HCT116 (cell line): ENCODE measurements at regions not wholly inside any gene's neighbourhood (a gene's known extent, or its start where the extent isn't known, plus 50 kb on each side); places are given as distances from the start of the nearest gene placed in this dataset.

Experiments
- ATAC-seq: fragments of 200-7000 bp; cut with Tn5 transposase; 2 replicates; pipeline ENCODE4 v1.9.1; 2020; ENCODE audit warnings: mild to moderate bottlenecking, moderate library complexity
- BruUV-seq: library from RNA; stranded (reverse); fragments of 400-500 nt; replicated peaks from 2 replicates; lab custom pipeline; 2021; lab: Mats Ljungman, UMichigan
- CTCF ChIA-PET: fragments of 300-600 bp; sonication (Branson Sonifier 250); formaldehyde crosslinking; loops from one replicate; lab custom pipeline; 2021; ENCODE audit warnings: antibody characterized with exemption; lab: Charles Lee
- POLR2A ChIA-PET: fragments of 300-600, 350-600 bp; sonication (Branson Sonifier 250); formaldehyde crosslinking; loops from one replicate; lab custom pipeline; 2021; ENCODE audit warnings: antibody characterized with exemption; lab: Charles Lee
- RAD21 ChIA-PET, 2 experiments: fragments of 300-600 bp; sonication (Branson Sonifier 250); formaldehyde crosslinking; loops; one replicate each; lab custom pipeline; 2023; ENCODE audit warnings: low total read pairs in 2 of 2; ENCODE audit not compliant: uncharacterized antibody in 2 of 2, unreplicated experiment in 2 of 2, low non-redundant PET in 1 of 2; lab: Charles Lee
- DNase-seq: peaks from one replicate; pipeline ENCODE4 v3.0.0-alpha.2; 2010; ENCODE audit warnings: low read depth, low spot score
- H2AFZ ChIP-seq: fragments of 200-600 bp; shearing (Covaris generic), sonication (generic); 2 replicates; pipeline ENCODE4 v1.6.1; 2017; ENCODE audit warnings: low read depth, mixed run types, mixed read lengths, antibody characterized with exemption, low read length; ENCODE audit not compliant: poor library complexity, severe bottlenecking
- H3K27ac ChIP-seq: 2 replicates; pipeline ENCODE4 v1.5.1; 2012; ENCODE audit warnings: low read depth, low read length
- H3K27me3 ChIP-seq: fragments of 200-600 bp; sonication (generic); 2 replicates; pipeline ENCODE4 v1.6.1; 2016; ENCODE audit warnings: mixed run types, low read length, mixed read lengths; ENCODE audit not compliant: insufficient read depth
- H3K36me3 ChIP-seq, 2 experiments: fragments of 200-500 bp in 1 of 2; fragments of 200-600 bp in 1 of 2; sonication (Bioruptor generic) in 1 of 2; sonication (generic) in 1 of 2; 2 replicates each; pipeline versions ENCODE4 v1.5.1 to v1.6.1; 2014 to 2016; ENCODE audit warnings: low read length in 2 of 2, inconsistent platforms in 1 of 2, mixed read lengths in 1 of 2, mixed run types in 1 of 2; ENCODE audit not compliant: insufficient read depth in 2 of 2, control insufficient read depth in 1 of 2
- H3K4me1 ChIP-seq, 2 experiments: fragments of 200-600 bp in 1 of 2; sonication (generic) in 1 of 2; 2 replicates each; pipeline versions ENCODE4 v1.5.1 to v1.6.1; 2012 to 2017; ENCODE audit warnings: low read length in 2 of 2, inconsistent platforms in 1 of 2, mild to moderate bottlenecking in 1 of 2, mixed read lengths in 1 of 2, mixed run types in 1 of 2, moderate library complexity in 1 of 2; ENCODE audit not compliant: insufficient read depth in 2 of 2, control insufficient read depth in 1 of 2
- H3K4me2 ChIP-seq: fragments of 200-600 bp; sonication (generic); 2 replicates; pipeline ENCODE4 v1.6.1; 2017; ENCODE audit warnings: mixed run types, low read length, mixed read lengths
- H3K4me3 ChIP-seq, 2 experiments: fragments of 200-600 bp in 1 of 2; sonication (generic) in 1 of 2; replicated peaks in 1 of 2; 2 replicates each; pipeline ENCODE4 v1.5.1; 2011 to 2016; ENCODE audit warnings: low read length in 2 of 2, control low read depth in 1 of 2, low read depth in 1 of 2, mild to moderate bottlenecking in 1 of 2, mixed read lengths in 1 of 2, mixed run types in 1 of 2
- H3K79me2 ChIP-seq: fragments of 200-600 bp; sonication (generic); 2 replicates; pipeline ENCODE4 v1.6.1; 2017; ENCODE audit warnings: mild to moderate bottlenecking, mixed run types, low read length, moderate library complexity, mixed read lengths; ENCODE audit not compliant: insufficient read depth
- H3K9ac ChIP-seq: fragments of 200-600 bp; sonication (generic); 2 replicates; pipeline ENCODE4 v1.6.1; 2016; ENCODE audit warnings: low read length, mixed read lengths
- H3K9me2 ChIP-seq: fragments of 200-600 bp; sonication (generic), shearing (Covaris generic); 2 replicates; pipeline ENCODE4 v1.6.1; 2017; ENCODE audit warnings: mixed run types, mild to moderate bottlenecking, moderate library complexity; ENCODE audit not compliant: insufficient read depth
- H3K9me3 ChIP-seq, 2 experiments: fragments of 200-500 bp in 1 of 2; fragments of 200-600 bp in 1 of 2; sonication (Bioruptor generic) in 1 of 2; sonication (generic) in 1 of 2; 2 replicates each; pipeline ENCODE4 v1.6.1; 2014 to 2017; ENCODE audit warnings: low read length in 2 of 2, mixed read lengths in 2 of 2, inconsistent platforms in 1 of 2, low read depth in 1 of 2, mild to moderate bottlenecking in 1 of 2, mixed run types in 1 of 2, moderate library complexity in 1 of 2; ENCODE audit not compliant: control insufficient read depth in 1 of 2, insufficient read depth in 1 of 2
- H4K20me1 ChIP-seq: fragments of 200-600 bp; sonication (generic), shearing (Covaris generic); 2 replicates; pipeline ENCODE4 v1.6.1; 2017; ENCODE audit warnings: mixed run types, mild to moderate bottlenecking, moderate library complexity; ENCODE audit not compliant: insufficient read depth
- EZH2 ChIP-seq: fragments of 200-600 bp; sonication (generic); IDR thresholded peaks from 2 replicates; pipeline ENCODE4 v1.6.1; 2017; ENCODE audit warnings: antibody characterized with exemption, mixed run types
- EZH2phosphoT487 ChIP-seq: fragments of 200-600 bp; IDR thresholded peaks from 2 replicates; pipeline ENCODE4 v1.6.1; 2018; ENCODE audit warnings: antibody characterized with exemption, borderline replicate concordance
- FOSL1 ChIP-seq: IDR thresholded peaks from 2 replicates; pipeline ENCODE4 v1.6.1; 2012; ENCODE audit warnings: low read depth
- JUND ChIP-seq: IDR thresholded peaks from 2 replicates; pipeline ENCODE4 v1.6.1; 2012
- MAX ChIP-seq: IDR thresholded peaks from 2 replicates; pipeline ENCODE4 v1.6.1; 2012
- POLR2A ChIP-seq: IDR thresholded peaks from 2 replicates; pipeline ENCODE4 v1.7.0; 2011; ENCODE audit warnings: borderline replicate concordance; ENCODE audit not compliant: insufficient read depth, insufficient read length; ENCODE audit errors: extremely low read depth
- POLR2AphosphoS5 ChIP-seq: IDR thresholded peaks from 2 replicates; pipeline ENCODE4 v1.6.1; 2011; ENCODE audit warnings: mild to moderate bottlenecking, low read depth, low read length, moderate library complexity
- SP1 ChIP-seq: IDR thresholded peaks from 2 replicates; pipeline ENCODE4 v1.6.1; 2012; ENCODE audit warnings: low read depth
- SRF ChIP-seq: IDR thresholded peaks from 2 replicates; pipeline ENCODE4 v1.6.1; 2012; ENCODE audit warnings: low read depth
- TCF7L2 ChIP-seq: IDR thresholded peaks from 2 replicates; pipeline ENCODE4 v1.7.0; 2011; ENCODE audit warnings: borderline replicate concordance, inconsistent platforms; ENCODE audit not compliant: insufficient read depth, insufficient read length; ENCODE audit errors: extremely low read depth
- YY1 ChIP-seq: IDR thresholded peaks from 2 replicates; pipeline ENCODE4 v1.6.1; 2011; ENCODE audit warnings: low read length, low read depth, moderate library complexity, mild to moderate bottlenecking; ENCODE audit not compliant: insufficient replicate concordance; ENCODE audit errors: extremely low read depth
- ZFX ChIP-seq: fragments of 450-650 bp; IDR thresholded peaks from 2 replicates; pipeline ENCODE4 v1.6.1; 2017
- intact Hi-C: fragments of 100-400 bp; cut with micrococcal nuclease; formaldehyde crosslinking; loops from 2 replicates; pipeline ENCODE4 v1.10.0; 2022
- TF ChIP-seq, protein P1 (sequence below): IDR thresholded peaks from 2 replicates; pipeline ENCODE4 v1.6.1; 2012; ENCODE audit warnings: low read depth

DNA sequence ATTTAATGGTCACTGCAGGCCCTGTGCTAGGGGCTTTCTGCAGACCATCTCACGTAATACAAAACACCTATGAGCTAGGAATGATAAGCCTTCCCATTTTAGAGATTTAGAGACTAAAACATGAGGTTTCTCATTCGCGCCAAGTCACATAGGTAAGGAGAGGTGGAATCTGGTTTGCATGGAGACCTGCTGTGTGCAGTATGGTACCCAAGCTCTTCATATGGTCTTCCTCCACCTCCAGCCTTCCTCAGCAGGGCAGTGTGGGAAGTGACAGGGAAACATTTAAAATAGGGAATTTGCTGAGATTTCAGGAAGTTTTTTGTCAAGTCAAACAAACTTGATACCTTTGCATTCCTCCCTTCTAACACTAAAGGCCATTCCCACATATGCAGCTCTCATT lies 337.6 kb downstream of the IL20RB start:
- H3K4me3 ChIP-seq, result no peak overlapping the region
- ChIA-PET POLR2A (interaction anchor here (1.2 kb wide), 1 partner anchor 10 kb away, joined by 4 read pairs; no protein-coding TSS in a partner anchor), CTCF (no interaction called here), RAD21 (no interaction called here)
- no peak overlapping the region for H2AFZ ChIP-seq
- DNase-seq, result no peak
- H3K27ac ChIP-seq, result no peak overlapping the region
- TF ChIP-seq ZFX, result no peak
- H3K9me2 ChIP-seq, result no peaks in the 10 kb centered on the region
- H3K79me2 ChIP-seq, result no peaks in the 10 kb centered on the region
- no peaks in the 10 kb centered on the region for H3K9me3 ChIP-seq
- H3K4me2 ChIP-seq, result no peak overlapping the region
- no peaks in the 10 kb centered on the region for H3K36me3 ChIP-seq
- H4K20me1 ChIP-seq, result no peaks in the 10 kb centered on the region; the same call in 1 of the 2 replicates
- intact Hi-C loops, result no loop called here
- H3K27me3 ChIP-seq, result peaks cover 4% of the 10 kb centered on the region
- H3K9ac ChIP-seq, result no peak overlapping the region
- BruUV-seq, result no TSS peak
- ATAC-seq, result no peak
- H3K4me1 ChIP-seq, result no peaks in the 10 kb centered on the region

GRCh38 chr3:137296116-137296515 lies 338.3 kb downstream of the IL20RB start:
- CTCF ChIA-PET, result no interaction called here
- H3K27ac ChIP-seq, result no peak overlapping the region
- H2AFZ ChIP-seq, result no peak overlapping the region
- no peak overlapping the region for H3K4me3 ChIP-seq
- H3K36me3 ChIP-seq, result no peaks in the 10 kb centered on the region
- no peak overlapping the region for H3K9ac ChIP-seq
- H3K4me2 ChIP-seq, result no peak overlapping the region
- H3K9me3 ChIP-seq, result no peaks in the 10 kb centered on the region
- DNase-seq, result no peak
- no TSS peak for BruUV-seq
- peaks cover 4% of the 10 kb centered on the region for H3K27me3 ChIP-seq
- TF ChIP-seq FOSL1, result no peak
- TF ChIP-seq MAX, result no peak
- no peak for TF ChIP-seq TCF7L2
- TF ChIP-seq POLR2A, result no peak
- no peak for TF ChIP-seq SRF
- no peak for TF ChIP-seq EZH2phosphoT487
- TF ChIP-seq POLR2AphosphoS5, result no peak
- TF ChIP-seq YY1, result no peak
- no peak for TF ChIP-seq EZH2
- TF ChIP-seq JUND, result no peak
- TF ChIP-seq, protein P1, sequence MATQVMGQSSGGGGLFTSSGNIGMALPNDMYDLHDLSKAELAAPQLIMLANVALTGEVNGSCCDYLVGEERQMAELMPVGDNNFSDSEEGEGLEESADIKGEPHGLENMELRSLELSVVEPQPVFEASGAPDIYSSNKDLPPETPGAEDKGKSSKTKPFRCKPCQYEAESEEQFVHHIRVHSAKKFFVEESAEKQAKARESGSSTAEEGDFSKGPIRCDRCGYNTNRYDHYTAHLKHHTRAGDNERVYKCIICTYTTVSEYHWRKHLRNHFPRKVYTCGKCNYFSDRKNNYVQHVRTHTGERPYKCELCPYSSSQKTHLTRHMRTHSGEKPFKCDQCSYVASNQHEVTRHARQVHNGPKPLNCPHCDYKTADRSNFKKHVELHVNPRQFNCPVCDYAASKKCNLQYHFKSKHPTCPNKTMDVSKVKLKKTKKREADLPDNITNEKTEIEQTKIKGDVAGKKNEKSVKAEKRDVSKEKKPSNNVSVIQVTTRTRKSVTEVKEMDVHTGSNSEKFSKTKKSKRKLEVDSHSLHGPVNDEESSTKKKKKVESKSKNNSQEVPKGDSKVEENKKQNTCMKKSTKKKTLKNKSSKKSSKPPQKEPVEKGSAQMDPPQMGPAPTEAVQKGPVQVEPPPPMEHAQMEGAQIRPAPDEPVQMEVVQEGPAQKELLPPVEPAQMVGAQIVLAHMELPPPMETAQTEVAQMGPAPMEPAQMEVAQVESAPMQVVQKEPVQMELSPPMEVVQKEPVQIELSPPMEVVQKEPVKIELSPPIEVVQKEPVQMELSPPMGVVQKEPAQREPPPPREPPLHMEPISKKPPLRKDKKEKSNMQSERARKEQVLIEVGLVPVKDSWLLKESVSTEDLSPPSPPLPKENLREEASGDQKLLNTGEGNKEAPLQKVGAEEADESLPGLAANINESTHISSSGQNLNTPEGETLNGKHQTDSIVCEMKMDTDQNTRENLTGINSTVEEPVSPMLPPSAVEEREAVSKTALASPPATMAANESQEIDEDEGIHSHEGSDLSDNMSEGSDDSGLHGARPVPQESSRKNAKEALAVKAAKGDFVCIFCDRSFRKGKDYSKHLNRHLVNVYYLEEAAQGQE, result no peak
- TF ChIP-seq SP1, result no peak
- POLR2A ChIA-PET, result interaction anchor here (1.2 kb wide), 1 partner anchor 10 kb away, joined by 4 read pairs; no protein-coding TSS in a partner anchor
- H3K79me2 ChIP-seq, result no peaks in the 10 kb centered on the region
- H4K20me1 ChIP-seq, result no peaks in the 10 kb centered on the region; the same call in 1 of the 2 replicates
- no peak for ATAC-seq
- RAD21 ChIA-PET, result no interaction called here
- no peaks in the 10 kb centered on the region for H3K9me2 ChIP-seq
- intact Hi-C loops, result no loop called here
- no peaks in the 10 kb centered on the region for H3K4me1 ChIP-seq
